Coronary artery (tissue), 2 donors: ENCODE measurements at regions not wholly inside any gene's neighbourhood (a gene's known extent, or its start where the extent isn't known, plus 50 kb on each side); places are given as distances from the start of the nearest gene placed in this dataset.

Source experiments
- DNase-seq: peaks from one replicate; pipeline ENCODE4 v3.0.0-alpha.2; 2017; ENCODE audit warnings: low spot score
- H3K27ac ChIP-seq, 2 donors: fragments of 200-600 bp; sonication (generic); one replicate each; pipeline ENCODE4 v1.5.1; 2016 to 2019
- H3K4me3 ChIP-seq: fragments of 200-600 bp; sonication (generic); 2 replicates; pipeline ENCODE4 v1.5.1; 2016; ENCODE audit warnings: mild to moderate bottlenecking, moderate library complexity
- TF ChIP-seq, protein P1 (sequence below): fragments of 200-600 bp; sonication (generic); IDR thresholded peaks from one replicate; pipeline ENCODE4 v1.5.1; 2019; ENCODE audit warnings: antibody characterized with exemption

DNA sequence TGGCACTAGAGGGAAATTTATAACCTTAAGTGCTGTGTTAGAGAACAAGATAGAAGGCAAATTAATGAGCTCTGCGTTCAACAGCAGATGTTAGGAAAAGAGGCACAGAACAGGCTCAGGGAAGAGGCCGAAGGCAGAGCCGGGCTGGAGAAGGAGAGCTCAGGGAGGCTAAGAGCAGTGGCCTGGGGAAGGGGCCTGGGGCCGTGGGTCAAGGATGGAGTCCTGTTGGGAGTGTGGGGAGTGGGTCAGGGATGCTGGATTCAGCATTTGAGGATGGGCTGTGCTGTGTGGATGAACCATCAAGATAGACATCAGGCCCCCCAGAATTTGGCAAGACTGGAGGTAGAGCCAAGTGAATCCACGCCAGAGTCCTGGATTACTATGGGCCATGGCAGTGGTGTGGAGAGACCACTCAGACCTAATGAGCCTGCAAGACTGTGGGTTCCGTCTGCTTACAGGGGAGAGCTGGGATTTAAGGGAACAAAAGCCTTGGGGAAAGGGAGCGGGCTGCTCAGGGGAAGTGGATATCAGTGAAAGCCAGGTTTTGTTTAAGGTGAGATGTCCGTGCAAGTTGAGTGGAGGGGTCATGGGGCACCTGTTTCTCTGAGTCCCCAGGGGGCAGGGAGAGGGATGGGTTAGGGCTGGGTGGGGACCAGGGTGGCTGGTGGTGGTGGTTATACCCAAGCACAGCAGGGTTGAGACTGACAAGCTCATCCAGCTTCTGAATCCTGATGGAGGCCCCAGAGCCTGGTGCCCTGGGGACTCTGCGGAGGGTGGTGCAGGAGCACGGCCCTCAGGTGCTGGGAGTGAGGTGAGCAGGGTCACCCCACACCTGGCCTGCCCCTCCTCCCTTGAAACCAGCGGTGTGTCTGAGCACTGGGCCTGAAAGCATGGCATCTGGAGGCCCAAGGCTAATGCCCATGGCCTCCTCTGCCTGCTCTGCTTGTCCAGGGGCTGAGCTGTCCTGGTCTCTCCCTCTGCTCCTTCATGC is 101.7 kb downstream of the BMS1 start:
- no peak for DNase-seq
- Histone ChIP-seq H3K4me3 (no peak overlapping the region), H3K27ac (no peak overlapping the region)
- TF ChIP-seq, protein P1, sequence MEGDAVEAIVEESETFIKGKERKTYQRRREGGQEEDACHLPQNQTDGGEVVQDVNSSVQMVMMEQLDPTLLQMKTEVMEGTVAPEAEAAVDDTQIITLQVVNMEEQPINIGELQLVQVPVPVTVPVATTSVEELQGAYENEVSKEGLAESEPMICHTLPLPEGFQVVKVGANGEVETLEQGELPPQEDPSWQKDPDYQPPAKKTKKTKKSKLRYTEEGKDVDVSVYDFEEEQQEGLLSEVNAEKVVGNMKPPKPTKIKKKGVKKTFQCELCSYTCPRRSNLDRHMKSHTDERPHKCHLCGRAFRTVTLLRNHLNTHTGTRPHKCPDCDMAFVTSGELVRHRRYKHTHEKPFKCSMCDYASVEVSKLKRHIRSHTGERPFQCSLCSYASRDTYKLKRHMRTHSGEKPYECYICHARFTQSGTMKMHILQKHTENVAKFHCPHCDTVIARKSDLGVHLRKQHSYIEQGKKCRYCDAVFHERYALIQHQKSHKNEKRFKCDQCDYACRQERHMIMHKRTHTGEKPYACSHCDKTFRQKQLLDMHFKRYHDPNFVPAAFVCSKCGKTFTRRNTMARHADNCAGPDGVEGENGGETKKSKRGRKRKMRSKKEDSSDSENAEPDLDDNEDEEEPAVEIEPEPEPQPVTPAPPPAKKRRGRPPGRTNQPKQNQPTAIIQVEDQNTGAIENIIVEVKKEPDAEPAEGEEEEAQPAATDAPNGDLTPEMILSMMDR = no peak

DNA sequence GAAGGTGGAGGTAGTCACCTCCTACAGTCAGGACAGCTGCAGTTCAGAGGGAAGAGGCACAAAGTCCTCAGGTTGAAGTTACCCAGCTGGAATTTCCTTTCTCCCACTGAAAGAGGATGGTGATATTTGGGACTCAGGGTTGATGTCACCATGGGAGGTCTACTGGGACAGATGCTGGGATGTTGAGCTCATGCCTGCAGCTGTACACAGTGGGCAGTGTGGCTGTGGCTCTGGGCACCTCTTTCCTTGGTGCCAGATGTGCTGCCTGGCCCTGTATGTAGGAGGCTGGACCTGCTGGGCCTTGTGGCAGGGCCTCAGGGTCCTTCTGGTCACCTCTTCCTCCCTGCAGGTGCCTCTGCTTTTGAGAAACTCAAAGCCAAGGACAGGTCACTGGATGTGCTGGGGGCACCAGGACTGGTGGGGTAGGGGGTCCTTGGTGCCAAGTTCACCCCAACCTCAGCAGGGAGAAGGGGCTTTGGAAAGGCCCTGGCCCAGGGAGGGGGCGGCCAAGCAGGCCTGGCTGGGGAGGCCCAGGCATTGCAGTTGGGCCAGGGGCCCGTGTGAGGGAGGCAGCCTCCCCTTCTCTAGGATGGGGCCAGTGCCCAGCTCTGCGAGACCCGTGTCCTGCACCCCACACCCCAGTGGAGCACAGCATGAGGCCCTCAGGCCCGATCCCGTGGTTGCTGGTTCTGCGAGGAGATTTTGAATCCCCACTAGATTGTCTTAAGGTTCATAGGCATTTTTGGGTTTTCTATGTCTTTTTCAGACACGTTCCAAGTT is 103.1 kb downstream of the BMS1 start:
- H3K4me3 ChIP-seq = no peak overlapping the region
- TF ChIP-seq, protein P1 = no peak
- H3K27ac ChIP-seq = no peak overlapping the region
- no peak for DNase-seq

DNA sequence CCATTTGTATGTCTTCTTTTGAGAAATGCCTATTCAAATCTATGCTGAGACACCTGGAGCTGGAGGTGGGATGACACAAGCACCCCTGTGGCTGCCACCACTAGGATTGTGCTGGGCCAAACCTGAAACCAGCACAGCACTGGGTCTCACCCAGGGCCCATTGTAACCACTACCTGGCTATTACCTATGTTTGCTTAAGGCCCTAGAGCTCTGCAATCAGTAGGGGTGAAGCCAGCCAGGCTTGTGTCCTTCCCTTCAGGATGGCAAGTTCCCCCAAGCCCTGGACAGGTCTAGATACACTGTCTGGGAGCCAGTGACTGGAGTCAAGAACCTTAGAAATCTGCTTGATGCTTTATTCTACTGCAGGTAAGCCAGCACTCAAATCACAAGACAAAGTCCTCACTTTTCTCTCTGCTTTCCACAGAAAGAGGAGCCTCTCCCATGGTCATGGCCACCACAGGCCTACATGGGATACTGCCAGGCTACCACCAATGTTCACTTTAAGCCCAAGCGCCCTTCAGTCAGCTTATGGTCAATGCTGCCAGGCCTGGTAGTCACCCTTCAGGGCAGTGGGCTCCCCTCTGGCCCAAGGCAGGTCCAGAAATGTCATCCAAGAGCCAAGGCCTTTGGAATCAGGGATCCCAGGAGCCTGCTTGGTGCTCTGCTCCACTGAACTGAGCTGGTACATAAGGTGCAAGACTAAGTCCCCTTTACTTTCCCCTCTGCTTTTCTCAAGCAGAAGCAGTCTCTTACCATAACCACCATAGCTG is 105.3 kb downstream of the BMS1 start:
- TF ChIP-seq, protein P1 = no peak
- no peak overlapping the region for H3K4me3 ChIP-seq
- no peak overlapping the region for H3K27ac ChIP-seq
- no peak for DNase-seq

DNA sequence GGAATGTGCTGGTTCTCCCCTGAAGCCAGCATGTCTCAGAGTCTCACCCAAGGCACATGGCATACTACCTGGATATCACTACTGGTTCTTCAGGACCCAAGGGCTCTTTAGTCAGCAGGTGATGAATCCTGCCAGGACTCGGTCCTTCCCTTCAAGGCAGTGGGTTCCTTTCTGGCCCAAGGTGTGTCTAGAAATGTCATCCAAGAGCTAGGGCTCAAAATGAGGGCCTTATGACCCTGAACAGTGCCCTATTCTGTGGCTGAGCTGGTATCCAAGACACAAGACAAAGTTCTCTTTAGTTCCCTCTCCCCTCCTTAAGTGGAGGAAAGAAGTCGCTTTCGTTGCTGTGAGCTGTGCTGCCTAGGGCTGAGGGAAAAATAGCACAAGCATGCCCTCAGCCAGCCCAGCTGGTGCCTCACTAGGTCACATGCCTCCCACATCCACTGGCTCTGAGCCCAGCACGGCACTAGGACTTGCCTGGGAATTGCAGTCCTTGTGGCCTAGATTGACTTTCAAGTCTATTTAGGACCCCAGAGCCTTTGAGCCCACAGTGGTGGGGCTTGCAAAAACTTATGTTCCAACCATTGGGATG is 106.0 kb downstream of the BMS1 start:
- Histone ChIP-seq H3K4me3 (no peak overlapping the region), H3K27ac (no peak overlapping the region)
- DNase-seq = no peak
- TF ChIP-seq, protein P1 = no peak

DNA sequence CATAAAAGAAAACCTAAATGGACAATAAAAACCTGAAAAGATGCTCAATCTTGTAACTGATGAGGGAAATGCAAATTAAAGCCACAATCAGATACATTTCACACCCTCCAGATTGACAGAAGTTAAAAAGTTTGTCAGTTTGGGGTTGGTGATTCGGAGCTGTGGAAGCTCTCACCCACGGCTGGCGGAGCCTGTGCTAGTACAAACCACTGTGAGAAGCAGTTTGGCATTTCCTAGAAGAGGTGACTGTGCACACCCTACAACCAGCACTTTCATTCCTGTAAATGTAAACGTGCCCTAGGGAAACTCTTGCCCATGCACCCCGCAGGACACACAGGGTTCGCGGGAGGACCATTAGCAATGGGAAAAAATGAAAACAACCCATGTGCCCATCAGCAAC is 114.1 kb downstream of the BMS1 start:
- DNase-seq = no peak
- no peak overlapping the region for H3K4me3 ChIP-seq
- no peak overlapping the region for H3K27ac ChIP-seq
- TF ChIP-seq, protein P1 = no peak

DNA sequence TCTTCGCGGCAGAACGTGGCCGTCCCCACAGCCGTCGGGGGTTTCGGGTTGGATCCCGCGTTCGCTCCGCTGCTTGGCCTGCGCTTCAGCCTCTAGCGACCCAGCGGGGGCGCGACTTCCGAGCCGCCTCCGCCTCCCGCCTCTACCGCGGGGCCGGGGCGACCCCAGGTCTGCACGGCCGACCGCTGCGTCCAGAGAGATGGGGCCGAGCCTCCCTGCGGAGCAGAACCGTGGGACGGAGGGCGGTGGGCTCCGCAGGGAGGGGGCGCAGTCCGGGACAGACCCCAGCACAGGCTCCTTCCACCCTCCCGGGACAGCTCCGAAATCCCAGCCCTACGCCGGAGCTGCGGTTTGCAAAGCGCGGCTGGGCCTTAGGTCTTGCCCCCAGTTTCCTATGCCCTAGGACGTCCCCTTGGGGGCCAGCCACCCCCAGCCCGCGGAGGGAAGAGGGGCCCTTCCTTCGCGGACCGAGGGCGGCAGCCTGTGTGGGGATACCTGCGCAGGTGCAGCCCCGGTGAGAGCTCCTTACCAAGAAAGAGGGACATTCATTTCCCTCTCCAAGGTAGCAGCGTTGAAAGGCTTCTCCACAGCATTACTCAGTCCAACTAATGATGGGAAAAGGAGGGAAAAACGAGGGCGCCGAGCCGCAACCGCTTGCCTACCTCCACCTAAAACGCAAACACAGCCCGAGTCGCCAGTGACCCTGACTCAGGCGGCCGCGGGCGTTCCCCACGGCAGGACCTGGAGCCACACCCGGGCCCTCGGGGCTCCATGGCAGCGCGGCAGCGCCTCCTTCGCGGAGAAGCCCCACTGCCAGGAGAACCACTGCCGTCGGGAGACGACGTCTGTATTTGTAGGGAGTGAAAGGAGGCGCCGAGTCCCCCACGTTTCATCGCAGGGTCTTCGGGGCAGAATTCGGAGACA is 115.7 kb downstream of the BMS1 start:
- TF ChIP-seq, protein P1 = no peak
- no peak overlapping the region for H3K4me3 ChIP-seq
- no peak overlapping the region for H3K27ac ChIP-seq
- no peak for DNase-seq
